ENCODE measurements at regions not wholly inside any gene's neighbourhood (a gene's known extent, or its start where the extent isn't known, plus 50 kb on each side); places are given as distances from the start of the nearest gene placed in this dataset.

GRCh38 chr6:87884203-87884602 is 163.4 kb upstream of the SPACA1 start:
- H3K36me3 Mint-ChIP-seq (ENCODE audit: low read depth), result peaks cover 6% of the 10 kb centered on the region
- peaks cover 25% of the 10 kb centered on the region for H3K9me3 Mint-ChIP-seq
- H3K4me1 Mint-ChIP-seq, result peaks cover 25% of the 10 kb centered on the region
- TF ChIP-seq CTCF (IDR thresholded peaks at IDR 0.05), result no peak
- no peak overlapping the region for H3K27ac Mint-ChIP-seq
- H3K4me3 Mint-ChIP-seq, result no peak overlapping the region
- H3K27me3 Mint-ChIP-seq (ENCODE audit: low read depth, poor library complexity), result no peaks in the 10 kb centered on the region
- DNase-seq, result no peak

GRCh38 chr6:87881342-87881895 is 166.2 kb upstream of the SPACA1 start:
- Mint-ChIP-seq H3K27me3 (ENCODE audit: low read depth, poor library complexity) (no peaks in the 10 kb centered on the region), H3K27ac (no peak overlapping the region), H3K9me3 (peaks cover 26% of the 10 kb centered on the region), H3K4me3 (no peak overlapping the region), H3K4me1 (peaks cover 21% of the 10 kb centered on the region), H3K36me3 (ENCODE audit: low read depth) (peaks cover 10% of the 10 kb centered on the region)
- no peak for DNase-seq
- TF ChIP-seq CTCF (IDR thresholded peaks at IDR 0.05), result no peak

- Mint-ChIP-seq H3K4me1 (peaks cover 34% of the 10 kb centered on the region), H3K9me3 (peaks cover 35% of the 10 kb centered on the region), H3K36me3 (ENCODE audit: low read depth) (peaks cover 10% of the 10 kb centered on the region), H3K4me3 (no peak overlapping the region), H3K27ac (no peak overlapping the region), H3K27me3 (ENCODE audit: low read depth, poor library complexity) (no peaks in the 10 kb centered on the region)
- no peak for TF ChIP-seq CTCF (IDR thresholded peaks at IDR 0.05)
- no peak for DNase-seq
Observed at GRCh38 chr6:87879132-87879861, 168.3 kb upstream of the SPACA1 start.

GRCh38 chr6:87875781-87876180 is 171.9 kb upstream of the SPACA1 start:
- Mint-ChIP-seq H3K27me3 (ENCODE audit: low read depth, poor library complexity) (no peaks in the 10 kb centered on the region), H3K27ac (no peak overlapping the region), H3K4me1 (peaks cover 65% of the 10 kb centered on the region), H3K9me3 (peaks cover 19% of the 10 kb centered on the region), H3K4me3 (no peak overlapping the region), H3K36me3 (ENCODE audit: low read depth) (peaks cover 4% of the 10 kb centered on the region)
- no peak for DNase-seq
- TF ChIP-seq CTCF (IDR thresholded peaks at IDR 0.05), result no peak

GRCh38 chr6:87873556-87873955 is 171.5 kb upstream of the AKIRIN2 start:
- Mint-ChIP-seq H3K9me3 (peaks cover 19% of the 10 kb centered on the region), H3K27me3 (ENCODE audit: low read depth, poor library complexity) (no peaks in the 10 kb centered on the region), H3K36me3 (ENCODE audit: low read depth) (peaks cover 4% of the 10 kb centered on the region), H3K4me3 (peak overlapping the region; percentile 44), H3K27ac (no peak overlapping the region), H3K4me1 (peaks cover 59% of the 10 kb centered on the region)
- TF ChIP-seq CTCF (IDR thresholded peaks at IDR 0.05), result no peak
- no peak for DNase-seq

- H3K4me1 Mint-ChIP-seq, result peaks cover 69% of the 10 kb centered on the region
- peak overlapping the region; percentile 40 for H3K27ac Mint-ChIP-seq
- H3K9me3 Mint-ChIP-seq, result peaks cover 11% of the 10 kb centered on the region
- H3K4me3 Mint-ChIP-seq, result no peak overlapping the region
- no peak for DNase-seq
- H3K36me3 Mint-ChIP-seq (ENCODE audit: low read depth), result no peaks in the 10 kb centered on the region
- H3K27me3 Mint-ChIP-seq (ENCODE audit: low read depth, poor library complexity), result no peaks in the 10 kb centered on the region
- no peak for TF ChIP-seq CTCF (IDR thresholded peaks at IDR 0.05)
Observed at GRCh38 chr6:87870556-87870955, 168.5 kb upstream of the AKIRIN2 start.
